H1 (cell line): ENCODE measurements at regions not wholly inside any gene's neighbourhood (a gene's known extent, or its start where the extent isn't known, plus 50 kb on each side); places are given as distances from the start of the nearest gene placed in this dataset.

Source experiments
- BCL11A ChIP-seq, 2 experiments: IDR thresholded peaks; one replicate each; pipeline ENCODE4 v1.6.1; 2011; ENCODE audit warnings: low read depth in 2 of 2, low read length in 2 of 2, mild to moderate bottlenecking in 2 of 2
- CHD7 ChIP-seq: fragments of 300-600 bp; sonication (generic); IDR thresholded peaks from 2 replicates; pipeline ENCODE4 v1.7.1; 2012; ENCODE audit warnings: low read length, moderate library complexity, mild to moderate bottlenecking, inconsistent platforms; ENCODE audit not compliant: insufficient replicate concordance
- MAFK ChIP-seq: IDR thresholded peaks from 2 replicates; pipeline ENCODE4 v1.6.1; 2012; ENCODE audit warnings: low read depth, mild to moderate bottlenecking, improper control_type of control experiment, low read length
- USF2 ChIP-seq: IDR thresholded peaks from 2 replicates; pipeline ENCODE4 v1.6.1; 2011; ENCODE audit warnings: low read length, improper control_type of control experiment
- TF ChIP-seq, protein P1 (sequence below), 3 experiments: IDR thresholded peaks; 1 replicate in 2 of 3; 2 replicates in 1 of 3; pipeline versions ENCODE4 v1.5.1 to v1.6.1; 2011; ENCODE audit warnings: low read length in 3 of 3, mild to moderate bottlenecking in 3 of 3, inconsistent platforms in 2 of 3, low read depth in 1 of 3, moderate library complexity in 1 of 3; ENCODE audit not compliant: insufficient read depth in 1 of 3; ENCODE audit errors: control extremely low read depth in 1 of 3

DNA sequence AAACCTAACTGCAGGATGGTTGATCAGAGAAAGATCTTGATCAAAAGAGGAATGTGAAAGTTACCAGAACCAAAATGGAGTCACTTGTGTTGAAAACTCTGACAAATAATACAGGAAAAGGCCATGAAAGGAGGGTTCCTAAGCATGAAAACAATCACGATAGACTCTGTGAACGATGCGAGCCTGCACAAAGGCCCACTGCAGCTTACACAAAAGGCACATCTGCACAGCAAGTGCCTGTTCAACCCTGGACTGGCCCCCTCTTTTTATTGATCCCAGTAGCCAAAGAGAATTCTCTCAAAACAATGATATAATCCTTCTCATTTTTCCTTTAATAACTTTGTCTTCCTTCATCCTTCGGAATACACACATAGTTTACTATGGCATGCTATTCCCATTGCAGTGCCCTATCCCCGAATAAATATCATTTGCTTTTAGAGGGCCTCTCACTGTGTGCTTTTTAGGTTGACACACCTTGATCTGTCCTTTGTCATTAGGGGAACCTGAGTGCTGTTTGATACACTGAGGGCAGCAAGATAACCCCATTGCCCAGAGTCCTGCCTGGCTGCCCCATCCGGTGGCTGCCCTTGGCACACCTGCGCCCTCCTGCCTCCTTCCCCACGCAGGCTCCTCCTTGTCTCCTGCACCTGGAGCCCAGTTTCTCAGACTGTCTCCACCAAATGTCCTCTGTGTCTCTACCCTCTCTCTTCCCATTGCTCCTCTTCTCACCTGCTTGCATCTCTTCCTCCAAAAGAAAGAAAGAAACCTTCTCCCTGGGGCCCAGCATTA lies 98.3 kb upstream of the FRMD1 start (continued):
- TF ChIP-seq CHD7 (no peak), MAFK (no peak), BCL11A (IDR thresholded peaks at IDR 0.05; ENCODE audit: low read depth in 2 of 2, low read length in 2 of 2) (no peak), USF2 (no peak)
- TF ChIP-seq, protein P1, sequence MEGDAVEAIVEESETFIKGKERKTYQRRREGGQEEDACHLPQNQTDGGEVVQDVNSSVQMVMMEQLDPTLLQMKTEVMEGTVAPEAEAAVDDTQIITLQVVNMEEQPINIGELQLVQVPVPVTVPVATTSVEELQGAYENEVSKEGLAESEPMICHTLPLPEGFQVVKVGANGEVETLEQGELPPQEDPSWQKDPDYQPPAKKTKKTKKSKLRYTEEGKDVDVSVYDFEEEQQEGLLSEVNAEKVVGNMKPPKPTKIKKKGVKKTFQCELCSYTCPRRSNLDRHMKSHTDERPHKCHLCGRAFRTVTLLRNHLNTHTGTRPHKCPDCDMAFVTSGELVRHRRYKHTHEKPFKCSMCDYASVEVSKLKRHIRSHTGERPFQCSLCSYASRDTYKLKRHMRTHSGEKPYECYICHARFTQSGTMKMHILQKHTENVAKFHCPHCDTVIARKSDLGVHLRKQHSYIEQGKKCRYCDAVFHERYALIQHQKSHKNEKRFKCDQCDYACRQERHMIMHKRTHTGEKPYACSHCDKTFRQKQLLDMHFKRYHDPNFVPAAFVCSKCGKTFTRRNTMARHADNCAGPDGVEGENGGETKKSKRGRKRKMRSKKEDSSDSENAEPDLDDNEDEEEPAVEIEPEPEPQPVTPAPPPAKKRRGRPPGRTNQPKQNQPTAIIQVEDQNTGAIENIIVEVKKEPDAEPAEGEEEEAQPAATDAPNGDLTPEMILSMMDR (IDR thresholded peaks at IDR 0.05; ENCODE audit: control extremely low read depth in 1 of 3, insufficient read depth in 1 of 3, low read depth in 1 of 3, low read length in 3 of 3), result no peak
